WTC11 (cell line): ENCODE measurements at regions not wholly inside any gene's neighbourhood (a gene's known extent, or its start where the extent isn't known, plus 50 kb on each side); places are given as distances from the start of the nearest gene placed in this dataset.

Experiments
- ATF3 ChIP-seq: sonication (generic); formaldehyde crosslinking; conservative IDR thresholded peaks from 2 replicates; pipeline ENCODE4 v1.8.1; 2022; ENCODE audit warnings: mild to moderate bottlenecking, missing genetic modification reagents
- CTCF ChIP-seq: fragments of 200-600 bp; IDR thresholded peaks from 2 replicates; pipeline ENCODE4 v1.8.0; 2022; ENCODE audit warnings: antibody characterized with exemption
- E2F1 ChIP-seq: sonication (generic); formaldehyde crosslinking; IDR thresholded peaks from 2 replicates; pipeline ENCODE4 v1.8.0; 2022; ENCODE audit warnings: mild to moderate bottlenecking, missing genetic modification reagents
- MAX ChIP-seq: sonication (generic); formaldehyde crosslinking; IDR thresholded peaks from 2 replicates; pipeline ENCODE4 v1.8.0; 2022; ENCODE audit warnings: mild to moderate bottlenecking, missing genetic modification reagents
- MYBL2 ChIP-seq: sonication (generic); formaldehyde crosslinking; IDR thresholded peaks from 2 replicates; pipeline ENCODE4 v1.8.1; 2023; ENCODE audit warnings: mild to moderate bottlenecking, moderate library complexity, missing genetic modification reagents
- SP1 ChIP-seq: sonication (generic); formaldehyde crosslinking; conservative IDR thresholded peaks from 2 replicates; pipeline ENCODE4 v1.8.1; 2022; ENCODE audit warnings: missing genetic modification reagents
- ZNF263 ChIP-seq: sonication (generic); formaldehyde crosslinking; IDR thresholded peaks from 2 replicates; pipeline ENCODE4 v1.8.1; 2022; ENCODE audit warnings: low read depth, mild to moderate bottlenecking, moderate library complexity, missing genetic modification reagents

GRCh38 chr21:38092051-38092450, 164.7 kb upstream of the KCNJ15 start:
- no peak for TF ChIP-seq MYBL2 (CRISPR knock-in tag)
- TF ChIP-seq ZNF263 (CRISPR knock-in tag): no peak
- TF ChIP-seq ATF3 (CRISPR knock-in tag): no peak
- TF ChIP-seq CTCF: no peak
- TF ChIP-seq MAX: no peak
- no peak for TF ChIP-seq SP1 (CRISPR knock-in tag)
- no peak for TF ChIP-seq E2F1 (CRISPR knock-in tag)
